CD4-positive, alpha-beta T cell (primary cell): ENCODE measurements at regions not wholly inside any gene's neighbourhood (a gene's known extent, or its start where the extent isn't known, plus 50 kb on each side); places are given as distances from the start of the nearest gene placed in this dataset.

ENCODE experiments used
- ATAC-seq: fragments of 200-7000 bp; cut with Tn5 transposase; one replicate; pipeline ENCODE4 v1.10.0; 2022; ENCODE audit warnings: mild to moderate bottlenecking; ENCODE audit not compliant: poor library complexity
- CTCF ChIA-PET: fragments of 350-600 bp; sonication (Branson Sonifier 250); formaldehyde crosslinking; loops from one replicate; lab custom pipeline; 2021; ENCODE audit warnings: antibody characterized with exemption, inconsistent platforms; lab: Charles Lee
- POLR2A ChIA-PET: fragments of 350-600 bp; sonication (Branson Sonifier 250); formaldehyde crosslinking; loops from one replicate; lab custom pipeline; 2021; ENCODE audit warnings: antibody characterized with exemption, inconsistent platforms; lab: Charles Lee
- DNase-seq, 14 experiments: peaks; one replicate each; pipeline ENCODE4 v3.0.0-alpha.2; 2013 to 2020; ENCODE audit warnings: mixed read lengths in 2 of 14
- H3K27ac ChIP-seq, 2 donors: one replicate each; pipeline versions ENCODE4 v1.5.1 to v1.7.0; 2013; ENCODE audit warnings: low read length in 2 of 2, low read depth in 1 of 2, mild to moderate bottlenecking in 1 of 2
- H3K27me3 ChIP-seq, 2 experiments: 1 replicate in 1 of 2; 2 replicates in 1 of 2; pipeline versions ENCODE4 v1.6.1 to v1.7.0; 2013; ENCODE audit warnings: low read length in 2 of 2, control low read depth in 1 of 2, mild to moderate bottlenecking in 1 of 2, moderate library complexity in 1 of 2; ENCODE audit not compliant: insufficient read depth in 2 of 2, control insufficient read depth in 1 of 2
- H3K36me3 ChIP-seq: one replicate; pipeline ENCODE4 v1.6.1; 2013; ENCODE audit warnings: low read length, control low read depth; ENCODE audit not compliant: insufficient read depth
- H3K4me1 ChIP-seq: one replicate; pipeline ENCODE4 v1.6.1; 2013; ENCODE audit warnings: low read length, control low read depth; ENCODE audit not compliant: insufficient read depth
- H3K4me3 ChIP-seq: one replicate; pipeline ENCODE4 v1.5.1; 2013; ENCODE audit warnings: mild to moderate bottlenecking, low read length, moderate library complexity
- H3K9me3 ChIP-seq, 2 experiments: 1 replicate in 1 of 2; 2 replicates in 1 of 2; pipeline versions ENCODE4 v1.6.1 to v1.7.0; 2013; ENCODE audit warnings: low read length in 2 of 2, mild to moderate bottlenecking in 2 of 2, control low read depth in 1 of 2, moderate library complexity in 1 of 2; ENCODE audit not compliant: control insufficient read depth in 1 of 2, insufficient read depth in 1 of 2
- H3K27ac Mint-ChIP-seq: one replicate; pipeline ENCODE4 v1.8.0; 2020; ENCODE audit warnings: mixed read lengths
- H3K27me3 Mint-ChIP-seq: one replicate; pipeline ENCODE4 v1.8.0; 2021; ENCODE audit warnings: mixed read lengths
- H3K36me3 Mint-ChIP-seq: one replicate; pipeline ENCODE4 v1.8.0; 2021; ENCODE audit warnings: low read depth, mixed read lengths
- H3K4me1 Mint-ChIP-seq: one replicate; pipeline ENCODE4 v1.8.0; 2021; ENCODE audit warnings: low read depth, mixed read lengths
- H3K4me3 Mint-ChIP-seq: one replicate; pipeline ENCODE4 v1.8.0; 2020; ENCODE audit warnings: mild to moderate bottlenecking, mixed read lengths
- H3K9me3 Mint-ChIP-seq: one replicate; pipeline ENCODE4 v1.8.0; 2020; ENCODE audit warnings: mixed read lengths
- intact Hi-C, 2 experiments: fragments of 100-400 bp; cut with DNase I in 1 of 2; cut with micrococcal nuclease in 1 of 2; formaldehyde crosslinking; loops; one replicate each; pipeline versions ENCODE4 v1.15.1 to v1.9.0; 2023 to 2025; cut with DNase I, micrococcal nuclease
- TF ChIP-seq, protein P1 (sequence below): fragments of 200-600 bp; IDR thresholded peaks from one replicate; pipeline ENCODE4 v1.8.0; 2022; ENCODE audit warnings: antibody characterized with exemption, mild to moderate bottlenecking

GRCh38 chr9:10744669-10745068, 131.9 kb upstream of the PTPRD start:
- POLR2A ChIA-PET = no interaction called here
- H3K27me3 ChIP-seq = no peaks in the 10 kb centered on the region
- no peak for ATAC-seq
- CTCF ChIA-PET = no interaction called here
- no peak overlapping the region for H3K27ac Mint-ChIP-seq
- H3K4me3 Mint-ChIP-seq = no peak overlapping the region
- no peak overlapping the region for H3K4me3 ChIP-seq
- TF ChIP-seq, protein P1, sequence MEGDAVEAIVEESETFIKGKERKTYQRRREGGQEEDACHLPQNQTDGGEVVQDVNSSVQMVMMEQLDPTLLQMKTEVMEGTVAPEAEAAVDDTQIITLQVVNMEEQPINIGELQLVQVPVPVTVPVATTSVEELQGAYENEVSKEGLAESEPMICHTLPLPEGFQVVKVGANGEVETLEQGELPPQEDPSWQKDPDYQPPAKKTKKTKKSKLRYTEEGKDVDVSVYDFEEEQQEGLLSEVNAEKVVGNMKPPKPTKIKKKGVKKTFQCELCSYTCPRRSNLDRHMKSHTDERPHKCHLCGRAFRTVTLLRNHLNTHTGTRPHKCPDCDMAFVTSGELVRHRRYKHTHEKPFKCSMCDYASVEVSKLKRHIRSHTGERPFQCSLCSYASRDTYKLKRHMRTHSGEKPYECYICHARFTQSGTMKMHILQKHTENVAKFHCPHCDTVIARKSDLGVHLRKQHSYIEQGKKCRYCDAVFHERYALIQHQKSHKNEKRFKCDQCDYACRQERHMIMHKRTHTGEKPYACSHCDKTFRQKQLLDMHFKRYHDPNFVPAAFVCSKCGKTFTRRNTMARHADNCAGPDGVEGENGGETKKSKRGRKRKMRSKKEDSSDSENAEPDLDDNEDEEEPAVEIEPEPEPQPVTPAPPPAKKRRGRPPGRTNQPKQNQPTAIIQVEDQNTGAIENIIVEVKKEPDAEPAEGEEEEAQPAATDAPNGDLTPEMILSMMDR = no peak
- H3K9me3 Mint-ChIP-seq = peaks cover 15% of the 10 kb centered on the region
- intact Hi-C loops = no loop called here
- no peaks in the 10 kb centered on the region for H3K27me3 Mint-ChIP-seq
- H3K36me3 Mint-ChIP-seq = no peaks in the 10 kb centered on the region
- no peaks in the 10 kb centered on the region for H3K4me1 ChIP-seq
- H3K4me1 Mint-ChIP-seq = no peaks in the 10 kb centered on the region
- H3K27ac ChIP-seq = no peak overlapping the region
- peaks cover 0 to 5% of the 10 kb centered on the region in 2 experiments for H3K9me3 ChIP-seq
- no peak for DNase-seq
- no peaks in the 10 kb centered on the region for H3K36me3 ChIP-seq

GRCh38 chr9:10753474-10753873, 140.7 kb upstream of the PTPRD start:
- ChIA-PET POLR2A (no interaction called here), CTCF (no interaction called here)

DNA sequence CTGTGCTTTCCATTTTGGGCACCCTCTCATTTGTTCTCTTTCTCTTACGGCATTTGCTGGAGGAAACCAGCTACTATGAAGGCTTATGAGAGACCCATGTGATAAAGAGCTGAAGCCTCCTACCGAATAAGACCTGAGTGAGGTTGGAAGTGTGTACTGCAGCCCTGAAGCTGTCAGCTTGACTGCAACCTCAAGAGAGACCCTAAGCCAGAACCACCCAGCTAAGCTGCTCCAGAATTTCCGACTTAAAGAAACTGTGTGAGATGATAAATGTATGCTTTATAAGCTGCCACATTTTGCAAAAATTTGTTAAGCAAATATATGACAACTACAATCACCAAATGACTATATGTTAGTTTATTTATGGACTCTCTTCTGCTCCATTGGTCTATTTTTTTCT, 151.7 kb upstream of the PTPRD start:
- Mint-ChIP-seq H3K4me3 (no peak overlapping the region), H3K4me1 (no peaks in the 10 kb centered on the region), H3K36me3 (no peaks in the 10 kb centered on the region), H3K27me3 (no peaks in the 10 kb centered on the region), H3K27ac (no peak overlapping the region), H3K9me3 (peaks cover 20% of the 10 kb centered on the region)
- no peak overlapping the region for H3K27ac ChIP-seq
- H3K36me3 ChIP-seq = no peaks in the 10 kb centered on the region
- H3K4me3 ChIP-seq = no peak overlapping the region
- intact Hi-C loops = no loop called here
- ATAC-seq (no peak), DNase-seq (no peak)
- TF ChIP-seq, protein P1 = no peak
- H3K27me3 ChIP-seq = no peaks in the 10 kb centered on the region
- POLR2A ChIA-PET = no interaction called here
- CTCF ChIA-PET = no interaction called here
- H3K9me3 ChIP-seq = peaks cover 0 to 12% of the 10 kb centered on the region in 2 experiments
- H3K4me1 ChIP-seq = no peaks in the 10 kb centered on the region

More at GRCh38 chr9:10753474-10753873, 140.7 kb upstream of the PTPRD start:
- TF ChIP-seq, protein P1 = no peak
- H3K9me3 Mint-ChIP-seq = peaks cover 23% of the 10 kb centered on the region
- intact Hi-C loops = no loop called here
- no peak overlapping the region for H3K4me3 Mint-ChIP-seq
- DNase-seq (no peak), ATAC-seq (no peak)
- no peaks in the 10 kb centered on the region for H3K27me3 ChIP-seq
- H3K4me1 Mint-ChIP-seq = no peaks in the 10 kb centered on the region
- H3K36me3 ChIP-seq = no peaks in the 10 kb centered on the region
- no peaks in the 10 kb centered on the region for H3K36me3 Mint-ChIP-seq
- peaks cover 5 to 11% of the 10 kb centered on the region in 2 experiments for H3K9me3 ChIP-seq
- H3K27ac Mint-ChIP-seq = no peak overlapping the region
- H3K27me3 Mint-ChIP-seq = no peaks in the 10 kb centered on the region
- no peak overlapping the region for H3K27ac ChIP-seq
- H3K4me1 ChIP-seq = no peaks in the 10 kb centered on the region
- H3K4me3 ChIP-seq = no peak overlapping the region
